Esophagus muscularis mucosa (tissue), 4 donors: ENCODE measurements at regions not wholly inside any gene's neighbourhood (a gene's known extent, or its start where the extent isn't known, plus 50 kb on each side); places are given as distances from the start of the nearest gene placed in this dataset.

Experiments used
- DNase-seq: peaks from one replicate; pipeline ENCODE4 v3.0.0-alpha.2; 2017; ENCODE audit errors: extremely low spot score
- H3K27ac ChIP-seq, 4 donors: fragments of 200-600 bp; sonication (generic); replicated peaks in 1 of 4; 1 replicate in 3 of 4; 2 replicates in 1 of 4; pipeline ENCODE4 v1.5.1; 2016 to 2019; ENCODE audit warnings: mild to moderate bottlenecking in 1 of 4
- H3K27me3 ChIP-seq, 4 donors: fragments of 200-600 bp; sonication (generic); one replicate each; pipeline versions ENCODE4 v1.5.1 to v1.6.0; 2016 to 2019
- H3K36me3 ChIP-seq, 4 donors: fragments of 200-600 bp; sonication (generic); one replicate each; pipeline ENCODE4 v1.5.1; 2016 to 2019
- H3K4me1 ChIP-seq, 4 donors: fragments of 200-600 bp; sonication (generic); one replicate each; pipeline ENCODE4 v1.5.1; 2016 to 2019
- H3K4me3 ChIP-seq, 4 donors: fragments of 200-600 bp; sonication (generic); 1 replicate in 2 of 4; 2 replicates in 2 of 4; pipeline ENCODE4 v1.5.1; 2016 to 2019; ENCODE audit warnings: mild to moderate bottlenecking in 4 of 4, moderate library complexity in 1 of 4
- H3K9me3 ChIP-seq, 4 donors: fragments of 200-600 bp; sonication (generic); 1 replicate in 3 of 4; 2 replicates in 1 of 4; pipeline ENCODE4 v1.5.1; 2016 to 2019
- CTCF ChIP-seq, 3 experiments: fragments of 200-600 bp in 2 of 3; fragments of 450-650 bp in 1 of 3; sonication (generic) in 2 of 3; IDR thresholded peaks; one replicate each; pipeline ENCODE4 v1.5.1; 2017 to 2019; ENCODE audit warnings: antibody characterized with exemption in 3 of 3, mild to moderate bottlenecking in 2 of 3, moderate library complexity in 1 of 3
- EP300 ChIP-seq: sonication (generic); formaldehyde crosslinking; IDR thresholded peaks from one replicate; pipeline ENCODE4 v1.6.1; 2017; ENCODE audit warnings: antibody characterized with exemption
- POLR2A ChIP-seq: fragments of 450-650 bp; IDR thresholded peaks from one replicate; pipeline ENCODE4 v1.6.1; 2017; ENCODE audit warnings: antibody characterized with exemption, moderate library complexity, mild to moderate bottlenecking, low read depth
- POLR2AphosphoS5 ChIP-seq, 2 donors: sonication (generic); formaldehyde crosslinking; IDR thresholded peaks; one replicate each; pipeline ENCODE4 v1.6.1; 2017; ENCODE audit warnings: antibody characterized with exemption in 2 of 2
- whole genome bisulfite sequencing: methylation state at CpG from one replicate; pipeline ENCODE4 v1.1.5; 2018; 5-methylcytosine and 5-hydroxymethylcytosine counted together
- intact Hi-C: fragments of 100-400 bp; cut with DNase I; formaldehyde crosslinking; loops from one replicate; pipeline ENCODE4 v1.15.1; 2023

- intact Hi-C loops, result no loop called here
- Histone ChIP-seq H3K4me1 (peaks cover 0 to 2% (median 0%) of the 10 kb centered on the region in 4 donors), H3K27me3 (peaks cover 0 to 10% (median 0%) of the 10 kb centered on the region in 4 donors), H3K36me3 (no peaks in the 10 kb centered on the region), H3K9me3 (no peaks in the 10 kb centered on the region), H3K27ac (no peak overlapping the region), H3K4me3 (no peak overlapping the region)
- DNase-seq, result peak; percentile 74
- TF ChIP-seq CTCF (IDR thresholded peaks at IDR 0.05), result no peak
- TF ChIP-seq EP300, result no peak
- TF ChIP-seq POLR2A, result no peak
- TF ChIP-seq POLR2AphosphoS5 (IDR thresholded peaks at IDR 0.05), result no peak
- 96% methylated on average over 10 of the region's 10 CpGs for WGBS
These were observed 63.0 kb upstream of the ANTXRL start for GRCh38 chr10:46223626-46224413.

- no peaks in the 10 kb centered on the region for H3K9me3 ChIP-seq
- no peak overlapping the region for H3K27ac ChIP-seq
- H3K4me3 ChIP-seq, result no peak overlapping the region
- H3K36me3 ChIP-seq, result no peaks in the 10 kb centered on the region
- 93% methylated on average over 2 of the region's 2 CpGs for WGBS
- DNase-seq, result no peak
- TF ChIP-seq POLR2A, result no peak
- no peak for TF ChIP-seq EP300
- TF ChIP-seq POLR2AphosphoS5 (IDR thresholded peaks at IDR 0.05), result no peak
- no peak for TF ChIP-seq CTCF (IDR thresholded peaks at IDR 0.05)
- H3K4me1 ChIP-seq, result peaks cover 0 to 5% (median 0%) of the 10 kb centered on the region in 4 donors
- intact Hi-C loops, result no loop called here
- H3K27me3 ChIP-seq, result peaks cover 0 to 10% (median 0%) of the 10 kb centered on the region in 4 donors
These were observed 62.4 kb upstream of the ANTXRL start for GRCh38 chr10:46224414-46224682.

DNA sequence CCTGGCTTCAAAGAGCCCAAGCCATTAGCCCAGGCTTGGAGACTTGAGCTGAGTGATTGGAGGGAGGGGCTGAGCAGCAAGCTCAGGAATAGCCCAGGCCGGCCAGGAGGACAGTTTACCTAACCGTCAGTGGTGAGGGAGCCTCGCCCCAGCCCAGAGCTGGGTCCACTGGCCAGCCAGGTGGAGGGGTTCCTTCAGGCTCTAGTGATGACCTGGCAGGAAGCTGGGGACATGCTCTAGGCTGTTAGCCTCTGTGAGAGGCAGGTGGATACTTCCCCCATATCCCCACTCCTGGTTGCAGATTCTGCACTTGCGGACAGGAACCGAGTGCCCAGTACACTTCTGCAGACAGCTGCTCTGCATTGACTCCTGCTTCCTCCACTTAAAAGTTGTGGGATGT is 61.2 kb upstream of the ANTXRL start:
- no peak for TF ChIP-seq POLR2AphosphoS5 (IDR thresholded peaks at IDR 0.05)
- no peak for TF ChIP-seq EP300
- no peak for TF ChIP-seq CTCF (IDR thresholded peaks at IDR 0.05)
- peak; percentile 91 for DNase-seq
- H3K4me1 ChIP-seq, result peaks cover 0 to 5% (median 0%) of the 10 kb centered on the region in 4 donors
- intact Hi-C loops, result no loop called here
- peaks cover 0 to 10% (median 0%) of the 10 kb centered on the region in 4 donors for H3K27me3 ChIP-seq
- H3K9me3 ChIP-seq, result no peaks in the 10 kb centered on the region
- H3K27ac ChIP-seq, result no peak overlapping the region
- H3K4me3 ChIP-seq, result no peak overlapping the region
- no peaks in the 10 kb centered on the region for H3K36me3 ChIP-seq
- WGBS, result 87% methylated on average over 4 of the region's 5 CpGs

GRCh38 chr10:46226232-46226631 is 60.6 kb upstream of the ANTXRL start:
- 100% methylated on average over 1 of the region's 2 CpGs for WGBS
- DNase-seq, result peak; percentile 86
- H3K27ac ChIP-seq, result no peak overlapping the region
- intact Hi-C loops, result no loop called here
- no peaks in the 10 kb centered on the region for H3K36me3 ChIP-seq
- H3K27me3 ChIP-seq, result peaks cover 0 to 10% (median 0%) of the 10 kb centered on the region in 4 donors
- no peaks in the 10 kb centered on the region for H3K9me3 ChIP-seq
- H3K4me1 ChIP-seq, result peaks cover 0 to 5% (median 0%) of the 10 kb centered on the region in 4 donors
- TF ChIP-seq POLR2A, result no peak
- no peak overlapping the region for H3K4me3 ChIP-seq

GRCh38 chr10:46226900-46227558 is 59.8 kb upstream of the ANTXRL start:
- Histone ChIP-seq H3K27me3 (peaks cover 0 to 10% (median 0%) of the 10 kb centered on the region in 4 donors), H3K9me3 (no peaks in the 10 kb centered on the region), H3K4me1 (peaks cover 0 to 5% (median 0%) of the 10 kb centered on the region in 4 donors), H3K27ac (no peak overlapping the region), H3K4me3 (no peak overlapping the region), H3K36me3 (no peaks in the 10 kb centered on the region)
- intact Hi-C loops, result no loop called here
- WGBS, result 72% methylated on average over 6 of the region's 7 CpGs
- DNase-seq, result peak; percentile 88
- no peak for TF ChIP-seq POLR2A
- TF ChIP-seq POLR2AphosphoS5 (IDR thresholded peaks at IDR 0.05), result no peak
- no peak for TF ChIP-seq CTCF (IDR thresholded peaks at IDR 0.05)
- no peak for TF ChIP-seq EP300
